Thymus (tissue), 11 donors: ENCODE measurements at regions not wholly inside any gene's neighbourhood (a gene's known extent, or its start where the extent isn't known, plus 50 kb on each side); places are given as distances from the start of the nearest gene placed in this dataset.
"Not testable (repeated sequence)": the region's sequence is repeated elsewhere in the genome, so short reads cannot be mapped to it uniquely, and the experiment has no call there.

ENCODE experiments used
- DNase-seq, 9 donors: peaks; one replicate each; pipeline ENCODE4 v3.0.0-alpha.2; 2013; ENCODE audit warnings: low spot score in 9 of 9, low read depth in 6 of 9, missing footprints in 1 of 9
- H3K27ac ChIP-seq, 2 donors: one replicate each; pipeline ENCODE4 v1.5.1; 2013; ENCODE audit warnings: control low read depth in 1 of 2, low read depth in 1 of 2, low read length in 1 of 2, mild to moderate bottlenecking in 1 of 2, moderate library complexity in 1 of 2
- H3K27me3 ChIP-seq, 2 donors: one replicate each; pipeline ENCODE4 v1.5.1; 2013; ENCODE audit warnings: low read length in 1 of 2; ENCODE audit not compliant: control insufficient read depth in 2 of 2, insufficient read depth in 1 of 2
- H3K36me3 ChIP-seq, 2 donors: one replicate each; pipeline ENCODE4 v1.5.1; 2013; ENCODE audit warnings: low read length in 1 of 2, mild to moderate bottlenecking in 1 of 2, moderate library complexity in 1 of 2; ENCODE audit not compliant: control insufficient read depth in 2 of 2, insufficient read depth in 2 of 2
- H3K4me1 ChIP-seq, 2 donors: one replicate each; pipeline ENCODE4 v1.5.1; 2013; ENCODE audit warnings: low read length in 2 of 2; ENCODE audit not compliant: control insufficient read depth in 2 of 2, insufficient read depth in 2 of 2
- H3K4me3 ChIP-seq, 2 donors: one replicate each; pipeline ENCODE4 v1.5.1; 2013; ENCODE audit warnings: low read length in 2 of 2, control low read depth in 1 of 2, mild to moderate bottlenecking in 1 of 2
- H3K9me3 ChIP-seq, 2 donors: one replicate each; pipeline ENCODE4 v1.5.1; 2013; ENCODE audit warnings: low read length in 1 of 2, mild to moderate bottlenecking in 1 of 2; ENCODE audit not compliant: control insufficient read depth in 2 of 2, insufficient read depth in 1 of 2
- WGBS: extraction: QIAGEN DNeasy Blood & Tissue Kit; methylation state at CpG from one replicate; pipeline ENCODE4 v1.1.7; 2013; 5-methylcytosine and 5-hydroxymethylcytosine counted together
- donor health status: healthy.

- no peak overlapping the region for H3K27ac ChIP-seq
- no peaks in the 10 kb centered on the region for H3K27me3 ChIP-seq
- no peak for DNase-seq
- 85% methylated on average over 6 of the region's 6 CpGs for WGBS
- no peaks in the 10 kb centered on the region for H3K4me1 ChIP-seq
- no peak overlapping the region for H3K4me3 ChIP-seq
- H3K36me3 ChIP-seq, result no peaks in the 10 kb centered on the region
- H3K9me3 ChIP-seq, result no peaks in the 10 kb centered on the region
These were observed 171.8 kb upstream of the KLF7 start for GRCh38 chr2:207337234-207338219.

DNA sequence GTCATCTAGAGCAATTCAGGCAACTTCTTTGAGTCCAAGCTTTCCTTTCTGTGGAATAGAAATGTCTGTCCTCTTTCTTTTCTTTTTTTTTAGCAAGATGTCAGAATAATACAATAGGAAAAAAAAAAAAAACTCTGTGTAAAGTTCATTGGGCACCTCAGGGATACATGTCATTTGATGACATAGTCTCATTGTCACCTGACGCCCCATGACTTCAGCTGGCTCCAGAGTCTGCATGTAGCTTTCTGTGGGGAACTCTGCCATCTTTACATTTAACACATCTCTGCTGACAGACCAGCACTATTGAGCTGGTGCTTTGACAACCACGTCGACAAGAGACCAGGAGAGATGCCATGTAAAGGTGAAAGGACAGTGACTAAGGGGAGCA lies 172.5 kb upstream of the KLF7 start:
- 95% methylated on average over 3 of the region's 3 CpGs for WGBS
- no peaks in the 10 kb centered on the region for H3K27me3 ChIP-seq
- no peaks in the 10 kb centered on the region for H3K9me3 ChIP-seq
- no peak overlapping the region for H3K27ac ChIP-seq
- no peaks in the 10 kb centered on the region for H3K36me3 ChIP-seq
- no peak overlapping the region for H3K4me3 ChIP-seq
- H3K4me1 ChIP-seq, result no peaks in the 10 kb centered on the region
- no peak for DNase-seq

DNA sequence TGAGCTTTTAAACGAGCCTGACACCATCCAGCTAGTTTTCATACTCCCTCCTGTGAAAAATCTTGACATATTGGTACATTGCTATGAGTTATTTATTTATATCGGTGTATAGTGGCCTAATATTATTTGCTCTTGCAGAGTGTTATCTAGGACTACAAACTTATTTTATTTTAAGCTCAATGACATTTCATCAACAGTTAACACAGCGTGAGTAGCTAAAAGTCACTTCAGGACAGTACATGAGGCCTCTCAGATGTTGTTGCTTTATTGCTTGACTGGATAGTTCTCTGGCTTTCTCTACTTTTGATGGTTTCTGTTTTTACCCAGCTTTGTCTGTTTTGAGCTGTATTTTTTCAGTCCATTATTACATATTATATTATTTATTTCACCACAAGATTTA lies 172.9 kb upstream of the KLF7 start:
- Histone ChIP-seq H3K4me3 (no peak overlapping the region), H3K9me3 (no peaks in the 10 kb centered on the region), H3K27ac (no peak overlapping the region), H3K27me3 (no peaks in the 10 kb centered on the region), H3K4me1 (no peaks in the 10 kb centered on the region), H3K36me3 (no peaks in the 10 kb centered on the region)
- 96% methylated on average over 3 of the region's 3 CpGs for WGBS
- DNase-seq, result no peak

DNA sequence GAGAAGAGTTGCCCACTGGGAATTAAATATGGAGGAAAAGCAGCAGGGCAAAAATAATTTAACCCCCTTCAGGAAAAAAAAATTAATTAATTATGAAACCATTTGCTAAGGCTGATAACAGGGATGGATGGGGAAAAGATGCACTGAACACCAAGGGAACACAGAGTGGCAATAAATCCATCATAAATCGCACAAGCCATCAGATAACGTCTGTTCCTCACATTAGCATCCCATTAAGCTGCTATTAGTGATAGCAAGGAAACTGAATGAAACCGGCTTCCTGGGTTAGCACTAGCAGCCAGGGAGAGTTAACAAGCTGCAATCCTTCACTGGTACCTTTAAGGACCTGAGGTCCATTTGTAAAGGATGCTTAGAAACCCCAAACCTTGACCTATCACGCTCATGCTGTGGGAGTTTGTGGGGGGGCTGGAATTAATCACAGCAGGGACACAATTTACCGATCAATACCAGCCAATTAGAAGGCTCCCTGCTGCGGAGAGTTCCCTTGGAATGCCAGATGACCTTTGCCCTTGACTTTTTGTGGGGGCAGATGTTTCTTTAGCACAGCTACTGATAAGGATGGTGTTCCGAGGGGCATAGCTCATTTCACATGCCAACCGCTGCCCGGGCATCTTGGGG lies 175.5 kb upstream of the KLF7 start:
- Histone ChIP-seq H3K36me3 (no peaks in the 10 kb centered on the region), H3K27me3 (no peaks in the 10 kb centered on the region), H3K4me3 (no peak overlapping the region), H3K27ac (no peak overlapping the region), H3K4me1 (no peaks in the 10 kb centered on the region), H3K9me3 (no peaks in the 10 kb centered on the region)
- WGBS, result 97% methylated on average over 9 of the region's 9 CpGs
- no peak for DNase-seq

DNA sequence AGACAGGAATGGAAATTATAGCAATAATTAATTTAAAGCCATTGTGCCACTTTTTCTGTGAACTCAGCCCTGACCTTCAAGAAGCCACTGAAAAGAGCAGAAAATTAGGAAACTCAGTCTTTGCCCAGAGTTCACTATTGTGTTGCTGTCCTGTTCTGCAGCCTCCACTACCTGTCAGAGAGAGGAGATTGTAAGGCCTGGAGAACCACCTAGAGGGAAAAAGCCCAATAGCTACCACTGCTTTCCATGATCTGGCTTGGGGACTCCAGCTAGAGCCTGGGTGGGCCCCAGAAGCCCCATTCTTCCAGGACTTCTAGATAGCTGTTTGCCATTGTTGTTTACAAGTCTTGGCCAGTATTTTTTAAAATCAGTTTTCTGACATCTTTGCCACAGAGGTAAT lies 176.1 kb upstream of the KLF7 start:
- H3K4me1 ChIP-seq, result no peaks in the 10 kb centered on the region
- H3K27me3 ChIP-seq, result no peaks in the 10 kb centered on the region
- H3K4me3 ChIP-seq, result no peak overlapping the region
- H3K36me3 ChIP-seq, result no peaks in the 10 kb centered on the region
- H3K9me3 ChIP-seq, result no peaks in the 10 kb centered on the region
- DNase-seq, result no peak
- H3K27ac ChIP-seq, result no peak overlapping the region

DNA sequence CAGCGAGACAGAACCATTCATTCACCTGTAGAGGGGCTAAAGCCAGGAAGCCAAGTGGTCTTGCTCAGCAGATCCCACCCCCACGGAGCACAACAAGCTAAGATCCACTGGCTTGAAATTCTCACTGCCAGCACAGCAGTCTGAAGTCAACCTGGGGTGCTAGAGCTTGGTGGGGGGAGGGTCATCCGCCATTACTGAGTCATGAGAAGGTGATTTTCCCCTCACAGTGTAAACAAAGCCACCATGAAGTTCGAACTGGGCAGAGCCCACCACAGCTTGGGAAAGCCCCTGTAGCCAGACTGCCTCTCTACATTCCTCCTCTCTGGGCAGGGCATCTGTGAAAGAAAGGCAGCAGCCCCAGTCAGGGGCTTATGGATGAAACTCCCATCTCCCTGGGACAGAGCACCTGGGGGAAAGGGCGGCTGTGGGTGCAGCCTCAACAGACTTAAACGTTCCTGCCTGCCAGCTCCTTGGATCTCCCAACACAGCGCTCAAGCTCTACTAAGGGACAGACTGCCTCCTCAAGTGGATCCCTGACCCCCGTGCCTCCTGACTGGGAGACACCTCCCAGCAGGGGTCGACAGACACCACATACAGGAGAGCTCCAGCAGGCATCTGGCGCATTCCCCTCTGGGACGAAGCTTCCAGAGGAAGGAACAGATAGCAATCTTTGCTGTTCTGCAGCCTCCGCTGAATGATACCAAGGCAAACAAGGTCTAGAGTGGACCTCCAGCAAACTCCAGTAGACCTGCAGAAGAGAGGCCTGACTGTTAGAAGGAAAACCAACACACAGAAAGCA lies 179.0 kb upstream of the KLF7 start:
- not testable (repeated sequence) for H3K36me3 ChIP-seq, H3K27ac ChIP-seq, H3K9me3 ChIP-seq, H3K27me3 ChIP-seq, H3K4me1 ChIP-seq, DNase-seq, H3K4me3 ChIP-seq
- WGBS, result 81% methylated on average over 12 of the region's 12 CpGs

- H3K27ac ChIP-seq, result no peak overlapping the region
- peaks cover 9 to 11% of the 10 kb centered on the region in 2 donors for H3K4me1 ChIP-seq
- H3K4me3 ChIP-seq, result no peak overlapping the region
- 100% methylated on average over 1 of the region's 1 CpG for WGBS
- no peaks in the 10 kb centered on the region for H3K27me3 ChIP-seq
- H3K36me3 ChIP-seq, result no peaks in the 10 kb centered on the region
- H3K9me3 ChIP-seq, result no peaks in the 10 kb centered on the region
- no peak for DNase-seq
These were observed 178.6 kb upstream of the CREB1 start for GRCh38 chr2:207351171-207351570.

GRCh38 chr2:207352978-207353671 lies 176.6 kb upstream of the CREB1 start:
- H3K27me3 ChIP-seq, result no peaks in the 10 kb centered on the region
- no peaks in the 10 kb centered on the region for H3K9me3 ChIP-seq
- no peak overlapping the region for H3K4me3 ChIP-seq
- H3K36me3 ChIP-seq, result no peaks in the 10 kb centered on the region
- peaks cover 9 to 11% of the 10 kb centered on the region in 2 donors for H3K4me1 ChIP-seq
- peak; percentile 24 to 71 (median 51) for DNase-seq
- WGBS, result 85% methylated on average over 9 of the region's 9 CpGs
- peak overlapping the region; percentile 52 to 55 for H3K27ac ChIP-seq
